PC-3 (cell line): ENCODE measurements at regions not wholly inside any gene's neighbourhood (a gene's known extent, or its start where the extent isn't known, plus 50 kb on each side); places are given as distances from the start of the nearest gene placed in this dataset.

ENCODE experiments used
- CTCF ChIP-seq: fragments of 300-600 bp; sonication (generic); conservative IDR thresholded peaks from 2 replicates; pipeline ENCODE4 v1.5.1; 2017; ENCODE audit warnings: antibody characterized with exemption, low read depth, mild to moderate bottlenecking, low read length
- EZH2 ChIP-seq: fragments of 300-600 bp; sonication (generic); IDR thresholded peaks from one replicate; pipeline ENCODE4 v1.6.1; 2017; ENCODE audit warnings: antibody characterized with exemption, mild to moderate bottlenecking, low read length; ENCODE audit not compliant: unreplicated experiment

GRCh38 chr6:142669471-142670351, 275.3 kb downstream of the HIVEP2 start:
- TF ChIP-seq CTCF (no peak), EZH2 (no peak)
